Esophagus (tissue), 2 donors: ENCODE measurements at regions not wholly inside any gene's neighbourhood (a gene's known extent, or its start where the extent isn't known, plus 50 kb on each side); places are given as distances from the start of the nearest gene placed in this dataset.

Experiments
- H3K27ac ChIP-seq, 2 donors: one replicate each; pipeline ENCODE4 v1.5.1; 2013; ENCODE audit warnings: low read depth in 2 of 2, mild to moderate bottlenecking in 2 of 2, inconsistent platforms in 1 of 2, low read length in 1 of 2, moderate library complexity in 1 of 2
- H3K27me3 ChIP-seq, 2 donors: one replicate each; pipeline ENCODE4 v1.6.1; 2013; ENCODE audit warnings: low read length in 2 of 2, control low read depth in 1 of 2, mild to moderate bottlenecking in 1 of 2; ENCODE audit not compliant: insufficient read depth in 2 of 2, control insufficient read depth in 1 of 2
- H3K36me3 ChIP-seq, 2 donors: one replicate each; pipeline ENCODE4 v1.6.1; 2013; ENCODE audit warnings: low read length in 1 of 2; ENCODE audit not compliant: control insufficient read depth in 2 of 2, insufficient read depth in 2 of 2
- H3K4me1 ChIP-seq, 2 donors: one replicate each; pipeline ENCODE4 v1.6.1; 2013; ENCODE audit warnings: low read length in 1 of 2; ENCODE audit not compliant: control insufficient read depth in 2 of 2, insufficient read depth in 2 of 2
- H3K4me3 ChIP-seq, 2 donors: one replicate each; pipeline ENCODE4 v1.5.1; 2013; ENCODE audit warnings: low read length in 2 of 2, mild to moderate bottlenecking in 2 of 2, low read depth in 1 of 2, moderate library complexity in 1 of 2
- H3K9me3 ChIP-seq, 2 donors: one replicate each; pipeline ENCODE4 v1.6.1; 2013; ENCODE audit warnings: mild to moderate bottlenecking in 2 of 2, low read depth in 1 of 2, low read length in 1 of 2, moderate library complexity in 1 of 2; ENCODE audit not compliant: control insufficient read depth in 2 of 2, insufficient read depth in 1 of 2
- WGBS, 2 donors: extraction: QIAGEN DNeasy Blood & Tissue Kit; methylation state at CpG; one replicate each; pipeline ENCODE4 v1.1.7; 2013; 5-methylcytosine and 5-hydroxymethylcytosine counted together
- donor health status: healthy with polysubstance abuse.
- donor health status: Bipolar disorder and iron deficiency.

GRCh38 chr10:130801276-130801675 lies 510.2 kb downstream of the TCERG1L start:
- H3K27me3 ChIP-seq = no peaks in the 10 kb centered on the region
- no peaks in the 10 kb centered on the region for H3K36me3 ChIP-seq
- H3K9me3 ChIP-seq = peaks cover 0 to 6% of the 10 kb centered on the region in 2 donors
- no peak overlapping the region for H3K27ac ChIP-seq
- no peaks in the 10 kb centered on the region for H3K4me1 ChIP-seq
- no peak overlapping the region for H3K4me3 ChIP-seq
- 65 to 76% methylated on average over 8 of the region's 8 CpGs for WGBS, 2 donors

- peaks cover 0 to 9% of the 10 kb centered on the region in 2 donors for H3K9me3 ChIP-seq
- 81 to 83% methylated on average over 19 of the region's 19 CpGs for WGBS, 2 donors
- H3K4me3 ChIP-seq = no peak overlapping the region
- no peaks in the 10 kb centered on the region for H3K4me1 ChIP-seq
- no peaks in the 10 kb centered on the region for H3K27me3 ChIP-seq
- H3K27ac ChIP-seq = no peak overlapping the region
- no peaks in the 10 kb centered on the region for H3K36me3 ChIP-seq
Measured at GRCh38 chr10:130801784-130802183, 509.7 kb downstream of the TCERG1L start.

GRCh38 chr10:130802301-130802700 lies 509.2 kb downstream of the TCERG1L start:
- WGBS, 2 donors = 87 to 88% methylated on average over 11 of the region's 11 CpGs
- H3K36me3 ChIP-seq = no peaks in the 10 kb centered on the region
- H3K4me1 ChIP-seq = no peaks in the 10 kb centered on the region
- H3K27ac ChIP-seq = no peak overlapping the region
- H3K4me3 ChIP-seq = no peak overlapping the region
- H3K27me3 ChIP-seq = no peaks in the 10 kb centered on the region
- peaks cover 0 to 9% of the 10 kb centered on the region in 2 donors for H3K9me3 ChIP-seq

GRCh38 chr10:130804281-130804680 lies 507.2 kb downstream of the TCERG1L start:
- Histone ChIP-seq H3K36me3 (no peaks in the 10 kb centered on the region), H3K27ac (no peak overlapping the region), H3K9me3 (peaks cover 0 to 6% of the 10 kb centered on the region in 2 donors), H3K4me1 (no peaks in the 10 kb centered on the region), H3K27me3 (no peaks in the 10 kb centered on the region), H3K4me3 (no peak overlapping the region)
- 83 to 88% methylated on average over 8 of the region's 8 CpGs for WGBS, 2 donors

GRCh38 chr10:130804778-130805634 lies 506.5 kb downstream of the TCERG1L start:
- WGBS, 2 donors = 76 to 78% methylated on average over 8 of the region's 8 CpGs
- Histone ChIP-seq H3K9me3 (peaks cover 0 to 6% of the 10 kb centered on the region in 2 donors), H3K4me1 (no peaks in the 10 kb centered on the region), H3K27me3 (no peaks in the 10 kb centered on the region), H3K27ac (no peak overlapping the region), H3K4me3 (no peak overlapping the region), H3K36me3 (no peaks in the 10 kb centered on the region)

- H3K27ac ChIP-seq = no peak overlapping the region
- H3K4me1 ChIP-seq = no peaks in the 10 kb centered on the region
- H3K9me3 ChIP-seq = peaks cover 0 to 6% of the 10 kb centered on the region in 2 donors
- WGBS, 2 donors = 74 to 87% methylated on average over 8 of the region's 8 CpGs
- no peaks in the 10 kb centered on the region for H3K27me3 ChIP-seq
- H3K36me3 ChIP-seq = no peaks in the 10 kb centered on the region
- no peak overlapping the region for H3K4me3 ChIP-seq
Measured at GRCh38 chr10:130805635-130806030, 505.9 kb downstream of the TCERG1L start.

GRCh38 chr10:130806426-130806825 lies 505.1 kb downstream of the TCERG1L start:
- Histone ChIP-seq H3K4me3 (no peak overlapping the region), H3K4me1 (no peaks in the 10 kb centered on the region), H3K9me3 (peaks cover 0 to 6% of the 10 kb centered on the region in 2 donors), H3K27ac (no peak overlapping the region), H3K36me3 (no peaks in the 10 kb centered on the region), H3K27me3 (no peaks in the 10 kb centered on the region)
- 82 to 86% methylated on average over 12 of the region's 12 CpGs for WGBS, 2 donors

- Histone ChIP-seq H3K27me3 (no peaks in the 10 kb centered on the region), H3K4me3 (no peak overlapping the region), H3K27ac (no peak overlapping the region), H3K9me3 (peaks cover 0 to 6% of the 10 kb centered on the region in 2 donors), H3K4me1 (no peaks in the 10 kb centered on the region), H3K36me3 (no peaks in the 10 kb centered on the region)
- WGBS, 2 donors = 73 to 77% methylated on average over 5 of the region's 5 CpGs
Measured at GRCh38 chr10:130807096-130807495, 504.4 kb downstream of the TCERG1L start.

- Histone ChIP-seq H3K36me3 (no peaks in the 10 kb centered on the region), H3K9me3 (peaks cover 0 to 5% of the 10 kb centered on the region in 2 donors), H3K27ac (no peak overlapping the region), H3K4me1 (no peaks in the 10 kb centered on the region), H3K27me3 (no peaks in the 10 kb centered on the region), H3K4me3 (no peak overlapping the region)
- 70 to 72% methylated on average over 9 of the region's 9 CpGs for WGBS, 2 donors
Measured at GRCh38 chr10:130807721-130808120, 503.8 kb downstream of the TCERG1L start.

GRCh38 chr10:130808243-130808642 lies 503.3 kb downstream of the TCERG1L start:
- peaks cover 0 to 3% of the 10 kb centered on the region in 2 donors for H3K9me3 ChIP-seq
- WGBS, 2 donors = 58 to 88% methylated on average over 5 of the region's 5 CpGs
- H3K4me1 ChIP-seq = no peaks in the 10 kb centered on the region
- H3K4me3 ChIP-seq = no peak overlapping the region
- H3K27ac ChIP-seq = no peak overlapping the region
- H3K27me3 ChIP-seq = no peaks in the 10 kb centered on the region
- H3K36me3 ChIP-seq = no peaks in the 10 kb centered on the region
